GM23338 (cell line): ENCODE measurements at regions not wholly inside any gene's neighbourhood (a gene's known extent, or its start where the extent isn't known, plus 50 kb on each side); places are given as distances from the start of the nearest gene placed in this dataset.

Experiments used
- ATAC-seq: fragments of 200-7000 bp; cut with Tn5 transposase; 3 replicates; pipeline ENCODE4 v1.9.1; 2020
- DNase-seq: peaks from one replicate; pipeline ENCODE4 v3.0.0-alpha.2; 2015; ENCODE audit warnings: low spot score
- H2AFZ ChIP-seq: fragments of 200-600 bp; sonication (generic); 2 replicates; pipeline ENCODE4 v1.8.0; 2016; ENCODE audit warnings: antibody characterized with exemption, mild to moderate bottlenecking, moderate library complexity
- H3F3A ChIP-seq: fragments of 200-600 bp; sonication (generic); replicated peaks from 2 replicates; pipeline ENCODE4 v1.8.0; 2017; ENCODE audit warnings: antibody characterized with exemption, mixed run types, low read depth
- H3K27ac ChIP-seq: fragments of 200-600 bp; sonication (generic); 2 replicates; pipeline ENCODE4 v1.6.1; 2016; ENCODE audit warnings: low read depth
- H3K27me3 ChIP-seq: fragments of 200-600 bp; sonication (generic); 2 replicates; pipeline ENCODE4 v1.8.0; 2016; ENCODE audit warnings: mild to moderate bottlenecking, mixed run types, moderate library complexity; ENCODE audit not compliant: insufficient read depth
- H3K36me3 ChIP-seq: fragments of 200-600 bp; sonication (generic); 2 replicates; pipeline ENCODE4 v1.8.0; 2016; ENCODE audit warnings: mild to moderate bottlenecking; ENCODE audit not compliant: insufficient read depth
- H3K4me1 ChIP-seq: fragments of 200-600 bp; sonication (generic); 2 replicates; pipeline ENCODE4 v1.8.0; 2016; ENCODE audit warnings: mild to moderate bottlenecking, moderate library complexity; ENCODE audit not compliant: insufficient read depth
- H3K4me2 ChIP-seq: fragments of 200-600 bp; sonication (generic); 2 replicates; pipeline ENCODE4 v1.7.1; 2017; ENCODE audit warnings: mixed run types
- H3K4me3 ChIP-seq: fragments of 200-600 bp; sonication (generic); 2 replicates; pipeline ENCODE4 v1.6.1; 2016; ENCODE audit warnings: mixed run types
- H3K79me2 ChIP-seq: fragments of 200-600 bp; sonication (generic); replicated peaks from 2 replicates; pipeline ENCODE4 v1.8.0; 2017; ENCODE audit warnings: mild to moderate bottlenecking; ENCODE audit not compliant: insufficient read depth
- H3K9me2 ChIP-seq: fragments of 200-600 bp; sonication (generic); 2 replicates; pipeline ENCODE4 v1.8.0; 2017; ENCODE audit not compliant: insufficient read depth
- H4K20me1 ChIP-seq: fragments of 200-600 bp; sonication (generic); replicated peaks from 2 replicates; pipeline ENCODE4 v1.8.0; 2017; ENCODE audit warnings: mild to moderate bottlenecking; ENCODE audit not compliant: insufficient read depth
- H3K27ac Mint-ChIP-seq: 2 replicates; pipeline ENCODE4 v1.8.0; 2020; ENCODE audit warnings: inconsistent platforms, mild to moderate bottlenecking, moderate library complexity, mixed read lengths
- H3K27me3 Mint-ChIP-seq: 3 replicates; pipeline ENCODE4 v1.8.0; 2022; ENCODE audit warnings: low read depth, mild to moderate bottlenecking, moderate library complexity, mixed read lengths, inconsistent platforms; ENCODE audit not compliant: insufficient read depth, poor library complexity
- H3K36me3 Mint-ChIP-seq: 3 replicates; pipeline ENCODE4 v1.8.0; 2021; ENCODE audit warnings: low read depth, mild to moderate bottlenecking, inconsistent platforms, moderate library complexity, mixed read lengths
- H3K4me1 Mint-ChIP-seq: 3 replicates; pipeline ENCODE4 v1.8.0; 2020; ENCODE audit warnings: mild to moderate bottlenecking, inconsistent platforms, mixed read lengths
- H3K4me3 Mint-ChIP-seq: 3 replicates; pipeline ENCODE4 v1.8.0; 2021; ENCODE audit warnings: moderate library complexity, mild to moderate bottlenecking, inconsistent platforms, mixed read lengths
- H3K9me3 Mint-ChIP-seq: 3 replicates; pipeline ENCODE4 v1.8.0; 2020; ENCODE audit warnings: moderate library complexity, mild to moderate bottlenecking, inconsistent platforms, mixed read lengths
- CREB1 ChIP-seq: fragments of 250-450 bp; sonication (Bioruptor Pico); IDR thresholded peaks from 2 replicates; pipeline ENCODE4 v1.5.0; 2020; ENCODE audit warnings: low read depth, mild to moderate bottlenecking, moderate library complexity
- CTCF ChIP-seq, 2 experiments: fragments of 200-600 bp in 1 of 2; sonication (generic) in 1 of 2; conservative IDR thresholded peaks; 2 replicates each; pipeline versions ENCODE4 v1.5.1 to v1.6.1; 2016 to 2017; ENCODE audit warnings: antibody characterized with exemption in 2 of 2, low read depth in 2 of 2, mild to moderate bottlenecking in 2 of 2, moderate library complexity in 1 of 2
- ETS1 ChIP-seq: IDR thresholded peaks from 2 replicates; pipeline ENCODE4 v1.6.1; 2016; ENCODE audit warnings: antibody characterized with exemption
- EZH2 ChIP-seq: fragments of 200-600 bp; sonication (generic); IDR thresholded peaks from one replicate; pipeline ENCODE4 v1.8.0; 2017; ENCODE audit warnings: antibody characterized with exemption, mild to moderate bottlenecking, low read depth; ENCODE audit not compliant: unreplicated experiment
- EZH2phosphoT487 ChIP-seq: fragments of 200-600 bp; sonication (generic); IDR thresholded peaks from one replicate; pipeline ENCODE4 v1.8.1; 2018; ENCODE audit warnings: antibody characterized with exemption; ENCODE audit not compliant: unreplicated experiment
- JUNB ChIP-seq: IDR thresholded peaks from one replicate; pipeline ENCODE4 v1.6.1; 2016; ENCODE audit warnings: antibody characterized with exemption; ENCODE audit not compliant: unreplicated experiment
- POLR2AphosphoS5 ChIP-seq: IDR thresholded peaks from 2 replicates; pipeline ENCODE4 v1.6.1; 2016; ENCODE audit warnings: antibody characterized with exemption, low read depth
- STAT1 ChIP-seq: IDR thresholded peaks from one replicate; pipeline ENCODE4 v1.6.1; 2016; ENCODE audit warnings: antibody characterized with exemption; ENCODE audit not compliant: unreplicated experiment
- ZNF114 ChIP-seq: fragments of 250-450 bp; sonication (Bioruptor Pico); IDR thresholded peaks from 2 replicates; pipeline ENCODE4 v1.5.0; 2020; ENCODE audit warnings: mild to moderate bottlenecking, moderate library complexity
- ZNF331 ChIP-seq: fragments of 250-450 bp; sonication (Bioruptor Pico); IDR thresholded peaks from 2 replicates; pipeline ENCODE4 v1.5.0; 2020; ENCODE audit warnings: low read depth, mild to moderate bottlenecking, moderate library complexity
- ZNF462 ChIP-seq: fragments of 250-450 bp; sonication (Bioruptor Pico); IDR thresholded peaks from 2 replicates; pipeline ENCODE4 v1.5.0; 2020; ENCODE audit warnings: mild to moderate bottlenecking, moderate library complexity

- no peaks in the 10 kb centered on the region; the same call in 1 of the 2 replicates for H3K36me3 ChIP-seq
- H3K4me1 Mint-ChIP-seq = peaks cover 15% of the 10 kb centered on the region
- no peaks in the 10 kb centered on the region for H4K20me1 ChIP-seq
- DNase-seq (no peak), ATAC-seq (no peak)
- H3K4me3 Mint-ChIP-seq = no peak overlapping the region
- H3K4me1 ChIP-seq = peaks cover 8% of the 10 kb centered on the region; the same call in 1 of the 2 replicates
- H3K27ac Mint-ChIP-seq = no peak overlapping the region
- H3F3A ChIP-seq = no peaks in the 10 kb centered on the region
- no peaks in the 10 kb centered on the region for H3K9me2 ChIP-seq
- H3K79me2 ChIP-seq = no peaks in the 10 kb centered on the region
- no peak overlapping the region for H3K27ac ChIP-seq
- H2AFZ ChIP-seq = no peak overlapping the region
- no peak overlapping the region for H3K4me3 ChIP-seq
- no peaks in the 10 kb centered on the region for H3K36me3 Mint-ChIP-seq
- TF ChIP-seq JUNB = no peak
- no peaks in the 10 kb centered on the region for H3K27me3 ChIP-seq
- H3K9me3 Mint-ChIP-seq = no peaks in the 10 kb centered on the region
- no peak overlapping the region for H3K4me2 ChIP-seq
- peaks cover 1% of the 10 kb centered on the region for H3K27me3 Mint-ChIP-seq
Observed at GRCh38 chr10:21257191-21257590, 268.3 kb downstream of the SKIDA1 start.

GRCh38 chr10:21249435-21249834 is 276.0 kb downstream of the SKIDA1 start:
- Histone ChIP-seq H3K4me2 (no peak overlapping the region), H3K36me3 (no peaks in the 10 kb centered on the region), H4K20me1 (no peaks in the 10 kb centered on the region), H3K4me1 (no peaks in the 10 kb centered on the region), H3K27me3 (no peaks in the 10 kb centered on the region), H3K27ac (no peak overlapping the region), H3K79me2 (no peaks in the 10 kb centered on the region), H3F3A (no peaks in the 10 kb centered on the region), H3K4me3 (no peak overlapping the region), H3K9me2 (no peaks in the 10 kb centered on the region), H2AFZ (no peak overlapping the region)
- Mint-ChIP-seq H3K4me3 (no peak overlapping the region), H3K9me3 (no peaks in the 10 kb centered on the region; the same call in 2 of the 3 replicates), H3K27me3 (no peaks in the 10 kb centered on the region), H3K27ac (no peak overlapping the region), H3K36me3 (peaks cover 4% of the 10 kb centered on the region; the same call in 1 of the 3 replicates), H3K4me1 (no peaks in the 10 kb centered on the region)
- no peak for ATAC-seq
- DNase-seq = no peak
- TF ChIP-seq ZNF331 (no peak), CREB1 (CRISPR knock-in tag) (no peak), EZH2 (no peak), ZNF114 (CRISPR knock-in tag) (no peak), ETS1 (no peak), STAT1 (no peak), JUNB (no peak), CTCF (conservative IDR thresholded peaks at IDR 0.05; ENCODE audit: low read depth in 2 of 2) (no peak), ZNF462 (no peak), EZH2phosphoT487 (no peak), POLR2AphosphoS5 (no peak)
